Left lobe of liver (tissue), 2 donors: ENCODE measurements at regions not wholly inside any gene's neighbourhood (a gene's known extent, or its start where the extent isn't known, plus 50 kb on each side); places are given as distances from the start of the nearest gene placed in this dataset.
A peak's percentile ranks its signal among the peaks of the same experiment; 100 is the strongest.
"Not testable (repeated sequence)": the region's sequence is repeated elsewhere in the genome, so short reads cannot be mapped to it uniquely, and the experiment has no call there.

ENCODE experiments used
- ATAC-seq: fragments of 200-7000 bp; cut with Tn5 transposase; one replicate; pipeline ENCODE4 v1.9.1; 2020; ENCODE audit warnings: mild to moderate bottlenecking, moderate library complexity
- DNase-seq: peaks from one replicate; pipeline ENCODE4 v3.0.0-alpha.2; 2020; ENCODE audit warnings: low spot score
- donor health status: DM: no; HTN: no; CAD: no; lungs with moderate emphysema.
- donor health status: DM: no; HTN: yes; CAD: no.

- no peak for DNase-seq
- ATAC-seq, result no peak
Measured at GRCh38 chr3:127069814-127070440, 87.0 kb downstream of the PLXNA1 start.

GRCh38 chr3:127070776-127071175 lies 87.9 kb downstream of the PLXNA1 start:
- ATAC-seq (no peak), DNase-seq (no peak)

GRCh38 chr3:127071597-127072001 lies 88.7 kb downstream of the PLXNA1 start:
- no peak for DNase-seq
- ATAC-seq, result no peak

- no peak for ATAC-seq
- no peak for DNase-seq
Measured at GRCh38 chr3:127072221-127072771, 89.4 kb downstream of the PLXNA1 start.

GRCh38 chr3:127072971-127073783 lies 90.3 kb downstream of the PLXNA1 start:
- DNase-seq (no peak), ATAC-seq (no peak)

GRCh38 chr3:127073941-127074820 lies 91.3 kb downstream of the PLXNA1 start:
- ATAC-seq, result no peak

GRCh38 chr3:127074900-127075360 lies 92.0 kb downstream of the PLXNA1 start:
- DNase-seq, result no peak
- ATAC-seq, result peak; percentile 34

More at GRCh38 chr3:127073941-127074820, 91.3 kb downstream of the PLXNA1 start:
- DNase-seq, result no peak

GRCh38 chr3:127076166-127076992 lies 93.5 kb downstream of the PLXNA1 start:
- ATAC-seq, DNase-seq: not testable (repeated sequence)

GRCh38 chr3:127077068-127077467 lies 94.2 kb downstream of the PLXNA1 start:
- no peak for ATAC-seq
- DNase-seq, result no peak

- ATAC-seq (no peak), DNase-seq (no peak)
Measured at GRCh38 chr3:127077505-127078064, 94.7 kb downstream of the PLXNA1 start.

- ATAC-seq (no peak), DNase-seq (no peak)
Measured at GRCh38 chr3:127078626-127079025, 95.7 kb downstream of the PLXNA1 start.

GRCh38 chr3:127079211-127079610 lies 96.3 kb downstream of the PLXNA1 start:
- no peak for ATAC-seq
- no peak for DNase-seq

- ATAC-seq (no peak), DNase-seq (no peak)
Measured at GRCh38 chr3:127081001-127081720, 98.2 kb downstream of the PLXNA1 start.

- no peak for DNase-seq
- ATAC-seq, result no peak
Measured at GRCh38 chr3:127082066-127082465, 99.2 kb downstream of the PLXNA1 start.

GRCh38 chr3:127083778-127084397 lies 101.0 kb downstream of the PLXNA1 start:
- no peak for ATAC-seq
- DNase-seq, result no peak

- DNase-seq (no peak), ATAC-seq (no peak)
Measured at GRCh38 chr3:127084401-127084990, 101.6 kb downstream of the PLXNA1 start.

GRCh38 chr3:127085576-127085975 lies 102.7 kb downstream of the PLXNA1 start:
- DNase-seq, result no peak
- no peak for ATAC-seq

GRCh38 chr3:127086591-127086990 lies 103.7 kb downstream of the PLXNA1 start:
- DNase-seq, result not testable (repeated sequence)

More at GRCh38 chr3:127086591-127086990, 103.7 kb downstream of the PLXNA1 start:
- ATAC-seq, result not testable (repeated sequence)
